Lung (tissue), 11 donors: ENCODE measurements at regions not wholly inside any gene's neighbourhood (a gene's known extent, or its start where the extent isn't known, plus 50 kb on each side); places are given as distances from the start of the nearest gene placed in this dataset.

Source experiments
- ATAC-seq: fragments of 200-7000 bp; cut with Tn5 transposase; one replicate; pipeline ENCODE4 v1.9.1; 2020; ENCODE audit warnings: moderate number of reproducible peaks; ENCODE audit not compliant: insufficient read depth, low FRiP score
- DNase-seq, 3 donors: peaks; one replicate each; pipeline ENCODE4 v3.0.0-alpha.2; 2013 to 2017
- H3K27ac ChIP-seq, 2 donors: one replicate each; pipeline ENCODE4 v1.5.1; 2013; ENCODE audit warnings: mild to moderate bottlenecking in 2 of 2, moderate library complexity in 2 of 2, control low read depth in 1 of 2, inconsistent platforms in 1 of 2, low read depth in 1 of 2, low read length in 1 of 2
- H3K27me3 ChIP-seq, 3 donors: one replicate each; pipeline ENCODE4 v1.5.1; 2013; ENCODE audit warnings: low read length in 2 of 3; ENCODE audit not compliant: control insufficient read depth in 3 of 3, insufficient read depth in 3 of 3
- H3K36me3 ChIP-seq, 4 donors: one replicate each; pipeline ENCODE4 v1.5.1; 2013; ENCODE audit warnings: low read length in 4 of 4, mild to moderate bottlenecking in 1 of 4, moderate library complexity in 1 of 4; ENCODE audit not compliant: control insufficient read depth in 4 of 4, insufficient read depth in 4 of 4
- H3K4me1 ChIP-seq, 5 donors: one replicate each; pipeline ENCODE4 v1.5.1; 2013; ENCODE audit warnings: low read length in 5 of 5, mild to moderate bottlenecking in 2 of 5, moderate library complexity in 1 of 5; ENCODE audit not compliant: control insufficient read depth in 5 of 5, insufficient read depth in 5 of 5
- H3K4me3 ChIP-seq: one replicate; pipeline ENCODE4 v1.5.1; 2013; ENCODE audit warnings: mild to moderate bottlenecking, control low read depth, moderate library complexity
- H3K9ac ChIP-seq, 2 donors: one replicate each; pipeline ENCODE4 v1.5.1; 2013; ENCODE audit warnings: low read length in 2 of 2, control low read depth in 1 of 2; ENCODE audit not compliant: insufficient read depth in 1 of 2
- H3K9me3 ChIP-seq, 4 donors: one replicate each; pipeline ENCODE4 v1.5.1; 2013; ENCODE audit warnings: low read length in 3 of 4, mild to moderate bottlenecking in 1 of 4, moderate library complexity in 1 of 4; ENCODE audit not compliant: control insufficient read depth in 4 of 4, insufficient read depth in 3 of 4
- WGBS, 2 donors: extraction: QIAGEN DNeasy Blood & Tissue Kit; methylation state at CpG; one replicate each; pipeline ENCODE4 v1.1.7; 2013; 5-methylcytosine and 5-hydroxymethylcytosine counted together
- TF ChIP-seq, protein P1 (sequence below): IDR thresholded peaks from 2 replicates; pipeline ENCODE4 v1.5.1; 2012; ENCODE audit warnings: mild to moderate bottlenecking; ENCODE audit errors: control extremely low read depth, extremely low read depth
- donor health status: control.
- donor health status: control.
- donor health status: Bipolar disorder and iron deficiency.
- donor health status: healthy.
- donor health status: DM: yes; HTN: yes; CAD: no.

DNA sequence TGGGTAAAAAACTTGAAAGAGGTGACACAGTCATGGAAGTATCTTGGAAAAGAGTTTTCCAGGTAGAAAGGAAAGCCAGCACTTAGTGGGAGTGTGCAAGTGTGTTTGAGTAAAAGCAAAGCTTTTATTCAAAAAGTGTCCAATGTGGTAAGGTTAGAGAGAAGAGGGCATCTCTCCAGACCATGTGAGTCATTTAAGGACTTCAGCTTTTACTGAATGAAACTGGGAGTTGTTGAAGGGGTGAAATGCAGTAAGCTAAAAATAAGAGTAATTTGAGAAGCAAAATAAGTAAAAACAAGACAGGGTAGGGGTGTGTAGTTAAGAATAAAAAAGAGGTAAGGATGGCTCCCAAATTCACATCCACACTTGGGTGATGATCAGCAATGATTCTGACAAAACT lies 238.9 kb downstream of the SLC7A11 start:
- DNase-seq (no peak), ATAC-seq (no peak)
- no peak overlapping the region for H3K4me3 ChIP-seq
- no peaks in the 10 kb centered on the region for H3K4me1 ChIP-seq
- no peaks in the 10 kb centered on the region for H3K27me3 ChIP-seq
- H3K9me3 ChIP-seq: no peaks in the 10 kb centered on the region
- TF ChIP-seq, protein P1, sequence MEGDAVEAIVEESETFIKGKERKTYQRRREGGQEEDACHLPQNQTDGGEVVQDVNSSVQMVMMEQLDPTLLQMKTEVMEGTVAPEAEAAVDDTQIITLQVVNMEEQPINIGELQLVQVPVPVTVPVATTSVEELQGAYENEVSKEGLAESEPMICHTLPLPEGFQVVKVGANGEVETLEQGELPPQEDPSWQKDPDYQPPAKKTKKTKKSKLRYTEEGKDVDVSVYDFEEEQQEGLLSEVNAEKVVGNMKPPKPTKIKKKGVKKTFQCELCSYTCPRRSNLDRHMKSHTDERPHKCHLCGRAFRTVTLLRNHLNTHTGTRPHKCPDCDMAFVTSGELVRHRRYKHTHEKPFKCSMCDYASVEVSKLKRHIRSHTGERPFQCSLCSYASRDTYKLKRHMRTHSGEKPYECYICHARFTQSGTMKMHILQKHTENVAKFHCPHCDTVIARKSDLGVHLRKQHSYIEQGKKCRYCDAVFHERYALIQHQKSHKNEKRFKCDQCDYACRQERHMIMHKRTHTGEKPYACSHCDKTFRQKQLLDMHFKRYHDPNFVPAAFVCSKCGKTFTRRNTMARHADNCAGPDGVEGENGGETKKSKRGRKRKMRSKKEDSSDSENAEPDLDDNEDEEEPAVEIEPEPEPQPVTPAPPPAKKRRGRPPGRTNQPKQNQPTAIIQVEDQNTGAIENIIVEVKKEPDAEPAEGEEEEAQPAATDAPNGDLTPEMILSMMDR: no peak
- no peaks in the 10 kb centered on the region for H3K36me3 ChIP-seq
- H3K27ac ChIP-seq: no peak overlapping the region
- no peak overlapping the region for H3K9ac ChIP-seq

DNA sequence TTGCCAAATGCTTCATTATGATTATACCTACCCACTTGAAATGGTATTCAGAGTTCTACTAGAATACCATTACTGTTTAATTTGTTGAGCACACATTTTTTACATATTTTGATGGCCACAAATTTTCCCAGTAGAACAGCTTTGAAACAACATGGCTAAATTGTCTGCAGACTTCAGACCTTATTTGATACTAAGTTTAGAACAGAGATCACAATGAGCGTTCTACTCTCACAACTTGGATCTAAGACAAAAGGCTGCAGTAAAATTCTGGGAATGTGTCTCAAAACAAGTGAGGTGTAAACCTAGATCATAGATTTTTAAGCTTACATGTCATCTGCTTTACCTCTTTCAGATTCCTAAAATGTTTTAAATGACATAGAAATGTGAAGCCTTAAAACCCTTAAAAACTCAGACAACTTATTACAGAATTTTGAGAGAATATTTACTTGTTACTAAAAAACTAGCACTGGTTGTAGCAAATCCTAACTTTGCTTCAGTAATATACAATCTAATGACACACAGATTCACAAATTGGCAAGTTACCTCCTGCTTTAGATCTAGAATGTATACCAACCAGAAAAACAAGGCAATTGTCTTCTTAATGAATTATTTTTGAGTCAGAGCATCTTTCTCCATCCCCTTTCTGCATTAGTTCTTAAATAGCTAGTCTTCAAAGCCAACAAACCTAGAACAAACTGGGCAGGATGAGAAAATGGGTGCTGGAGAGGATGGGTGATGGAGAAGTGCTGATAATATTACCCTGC lies 243.3 kb downstream of the SLC7A11 start:
- H3K27me3 ChIP-seq: no peaks in the 10 kb centered on the region
- ATAC-seq: no peak
- no peak overlapping the region for H3K4me3 ChIP-seq
- TF ChIP-seq, protein P1: no peak
- H3K9me3 ChIP-seq: no peaks in the 10 kb centered on the region
- no peak for DNase-seq
- no peaks in the 10 kb centered on the region for H3K4me1 ChIP-seq
- H3K27ac ChIP-seq: no peak overlapping the region
- H3K9ac ChIP-seq: no peak overlapping the region
- WGBS, 2 donors: 51 to 72% methylated on average over 1 of the region's 1 CpG
- no peaks in the 10 kb centered on the region for H3K36me3 ChIP-seq

DNA sequence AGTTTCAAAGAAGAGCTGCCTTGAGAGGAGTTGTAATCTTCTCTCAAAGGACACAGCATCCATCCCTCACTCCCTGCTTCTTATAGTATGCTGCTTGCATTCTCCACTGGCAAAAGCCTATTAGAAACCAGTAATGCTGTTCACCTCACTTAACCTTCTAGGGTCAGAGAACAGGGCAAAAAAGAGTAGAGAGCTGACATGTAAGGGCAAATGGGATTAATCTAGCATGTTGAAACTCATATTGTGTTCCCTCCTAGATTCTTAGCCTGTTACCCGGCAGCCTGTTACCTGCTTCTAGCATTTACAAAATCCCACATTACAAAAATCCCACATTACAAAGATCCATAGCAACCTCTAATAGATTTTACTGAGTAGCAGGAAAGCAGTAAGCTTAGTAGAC lies 244.7 kb downstream of the SLC7A11 start:
- no peaks in the 10 kb centered on the region for H3K36me3 ChIP-seq
- H3K27ac ChIP-seq: no peak overlapping the region
- no peak overlapping the region for H3K9ac ChIP-seq
- no peaks in the 10 kb centered on the region for H3K4me1 ChIP-seq
- no peak overlapping the region for H3K4me3 ChIP-seq
- H3K9me3 ChIP-seq: no peaks in the 10 kb centered on the region
- TF ChIP-seq, protein P1: no peak
- H3K27me3 ChIP-seq: no peaks in the 10 kb centered on the region
- ATAC-seq (no peak), DNase-seq (no peak)
- 36 to 45% methylated on average over 1 of the region's 1 CpG for WGBS, 2 donors

DNA sequence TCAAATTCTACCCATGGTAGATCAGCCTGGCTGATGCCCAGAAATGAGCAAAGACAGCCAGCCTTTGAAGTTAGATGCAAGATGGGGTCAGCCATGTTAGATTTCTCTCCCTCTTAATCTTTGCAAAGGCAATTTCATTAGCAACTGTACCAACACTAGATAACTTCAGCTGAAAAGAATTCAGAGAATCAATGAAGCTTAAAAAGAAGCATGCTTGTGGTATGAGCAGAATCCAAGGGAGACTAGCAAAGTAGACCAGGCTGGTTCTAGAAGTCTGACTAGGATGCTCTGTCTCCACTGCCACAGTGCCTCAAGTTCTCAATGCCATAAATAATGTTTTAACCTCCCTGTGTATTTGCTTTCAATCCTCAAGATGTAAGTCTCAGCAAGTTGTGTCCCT lies 247.3 kb downstream of the SLC7A11 start:
- Histone ChIP-seq H3K9ac (no peak overlapping the region), H3K4me3 (no peak overlapping the region), H3K27me3 (no peaks in the 10 kb centered on the region), H3K36me3 (no peaks in the 10 kb centered on the region), H3K9me3 (no peaks in the 10 kb centered on the region), H3K27ac (no peak overlapping the region), H3K4me1 (no peaks in the 10 kb centered on the region)
- DNase-seq (no peak), ATAC-seq (no peak)
- TF ChIP-seq, protein P1: no peak
